Activated CD4-positive, alpha-beta T cell treated with anti-CD3 and anti-CD28 coated beads for 36 hours (primary cell): ENCODE measurements at regions not wholly inside any gene's neighbourhood (a gene's known extent, or its start where the extent isn't known, plus 50 kb on each side); places are given as distances from the start of the nearest gene placed in this dataset.

Experiments used
- ATAC-seq: fragments of 200-7000 bp; cut with Tn5 transposase; one replicate; pipeline ENCODE4 v1.10.0; 2021; ENCODE audit warnings: mild to moderate bottlenecking, moderate library complexity
- CTCF ChIA-PET: fragments of 350-600 bp; sonication (Branson Sonifier 250); formaldehyde crosslinking; loops from one replicate; lab custom pipeline; 2021; ENCODE audit warnings: antibody characterized with exemption; lab: Charles Lee
- POLR2A ChIA-PET: fragments of 350-600 bp; sonication (Branson Sonifier 250); formaldehyde crosslinking; loops from one replicate; lab custom pipeline; 2021; ENCODE audit warnings: antibody characterized with exemption, inconsistent platforms; lab: Charles Lee
- DNase-seq: peaks from one replicate; pipeline ENCODE4 v3.0.0-alpha.2; 2020
- H3K27ac Mint-ChIP-seq: one replicate; pipeline ENCODE4 v1.8.0; 2021; ENCODE audit warnings: mixed read lengths
- H3K27me3 Mint-ChIP-seq: one replicate; pipeline ENCODE4 v1.8.0; 2021; ENCODE audit warnings: mixed read lengths
- H3K36me3 Mint-ChIP-seq: one replicate; pipeline ENCODE4 v1.8.0; 2021; ENCODE audit warnings: low read depth, mixed read lengths
- H3K4me1 Mint-ChIP-seq: one replicate; pipeline ENCODE4 v1.8.0; 2021; ENCODE audit warnings: mixed read lengths
- H3K4me3 Mint-ChIP-seq: one replicate; pipeline ENCODE4 v1.8.0; 2021; ENCODE audit warnings: mild to moderate bottlenecking, moderate library complexity, mixed read lengths
- H3K9me3 Mint-ChIP-seq: one replicate; pipeline ENCODE4 v1.8.0; 2021; ENCODE audit warnings: low read depth, mixed read lengths
- intact Hi-C, 2 experiments: fragments of 100-400 bp; cut with DNase I in 1 of 2; cut with micrococcal nuclease in 1 of 2; formaldehyde crosslinking; loops; one replicate each; pipeline versions ENCODE4 v1.14.2 to v1.15.1; 2022 to 2024; cut with DNase I, micrococcal nuclease

DNA sequence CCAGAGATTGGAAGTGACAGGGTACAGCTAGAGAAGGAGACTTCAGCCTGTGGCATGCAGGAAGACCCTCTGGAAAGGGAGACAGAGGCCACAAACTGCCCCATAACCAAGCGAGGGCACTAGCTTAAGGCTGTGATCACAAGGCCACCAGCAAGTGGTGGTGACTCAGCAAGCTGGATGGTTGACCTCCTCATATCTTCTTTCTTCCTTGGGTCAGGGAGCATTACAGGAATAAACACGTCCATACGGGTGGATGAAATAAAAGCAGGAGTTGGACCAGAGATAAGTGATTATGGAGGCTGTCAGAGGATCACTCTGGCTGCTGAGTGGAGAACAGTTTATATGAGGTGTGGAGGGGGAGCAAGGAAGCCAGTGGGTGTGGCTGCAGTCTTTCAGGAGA is 234.6 kb upstream of the TAS2R1 start:
- Mint-ChIP-seq H3K4me3 (no peak overlapping the region), H3K27me3 (no peaks in the 10 kb centered on the region), H3K27ac (no peak overlapping the region), H3K36me3 (no peaks in the 10 kb centered on the region), H3K4me1 (no peaks in the 10 kb centered on the region), H3K9me3 (peaks cover 23% of the 10 kb centered on the region)
- ATAC-seq, result no peak
- ChIA-PET CTCF (no interaction called here), POLR2A (interaction anchor here (0.8 kb wide), 1 partner anchor 1684 kb away, joined by 4 read pairs; no protein-coding TSS in a partner anchor)
- intact Hi-C loops, result no loop called here
- no peak for DNase-seq

DNA sequence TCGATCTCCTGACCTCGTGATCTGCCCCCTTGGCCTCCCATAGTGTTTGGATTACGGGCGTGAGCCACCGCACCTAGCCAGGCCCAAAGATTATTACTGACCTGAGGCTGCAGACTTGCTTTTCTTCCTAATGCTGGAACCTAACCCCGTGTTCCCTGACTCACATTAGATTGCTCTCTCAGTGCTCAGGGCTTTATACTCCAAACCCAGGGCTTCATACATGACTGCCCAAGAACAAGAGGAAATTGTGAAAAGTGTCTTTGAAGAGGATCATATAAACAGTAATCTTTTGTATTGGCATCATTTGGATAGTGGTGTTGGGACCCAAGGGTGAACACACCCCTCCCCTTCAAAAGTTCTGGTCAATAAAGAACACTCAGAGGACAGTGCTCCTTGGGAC is 233.3 kb upstream of the TAS2R1 start:
- intact Hi-C loops, result no loop called here
- ATAC-seq (no peak), DNase-seq (no peak)
- H3K36me3 Mint-ChIP-seq, result no peaks in the 10 kb centered on the region
- no peaks in the 10 kb centered on the region for H3K27me3 Mint-ChIP-seq
- ChIA-PET CTCF (no interaction called here), POLR2A (no interaction called here)
- H3K4me1 Mint-ChIP-seq, result no peaks in the 10 kb centered on the region
- no peak overlapping the region for H3K27ac Mint-ChIP-seq
- H3K4me3 Mint-ChIP-seq, result no peak overlapping the region
- peaks cover 19% of the 10 kb centered on the region for H3K9me3 Mint-ChIP-seq

DNA sequence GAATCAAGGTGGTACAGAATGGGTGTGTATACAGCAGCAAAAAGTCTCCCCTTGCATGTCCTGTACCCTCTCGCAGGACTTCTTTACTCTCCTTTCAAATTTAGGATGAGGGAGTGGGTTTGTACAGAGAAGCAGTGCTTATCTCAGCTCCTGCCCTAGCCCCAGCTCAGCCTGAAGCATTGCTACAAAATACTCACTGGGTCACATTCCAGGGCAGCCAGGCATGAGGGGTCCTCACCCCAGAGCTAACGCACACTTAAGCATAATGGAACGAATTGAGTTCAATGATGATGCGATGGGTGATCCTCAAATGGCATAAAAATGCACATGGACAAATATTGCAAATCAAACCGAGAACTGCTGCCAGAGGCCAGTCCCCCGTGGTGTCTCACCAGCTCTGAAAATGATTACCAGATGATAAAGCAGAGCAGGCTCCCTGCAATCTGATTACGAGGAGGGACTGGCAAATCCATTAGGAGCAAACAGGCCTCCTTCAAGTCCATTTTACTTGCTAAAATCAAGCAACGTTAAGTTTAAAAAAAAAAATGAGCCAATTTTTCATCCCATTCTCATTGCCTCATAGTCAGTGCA is 231.6 kb upstream of the TAS2R1 start:
- intact Hi-C loops, result no loop called here

DNA sequence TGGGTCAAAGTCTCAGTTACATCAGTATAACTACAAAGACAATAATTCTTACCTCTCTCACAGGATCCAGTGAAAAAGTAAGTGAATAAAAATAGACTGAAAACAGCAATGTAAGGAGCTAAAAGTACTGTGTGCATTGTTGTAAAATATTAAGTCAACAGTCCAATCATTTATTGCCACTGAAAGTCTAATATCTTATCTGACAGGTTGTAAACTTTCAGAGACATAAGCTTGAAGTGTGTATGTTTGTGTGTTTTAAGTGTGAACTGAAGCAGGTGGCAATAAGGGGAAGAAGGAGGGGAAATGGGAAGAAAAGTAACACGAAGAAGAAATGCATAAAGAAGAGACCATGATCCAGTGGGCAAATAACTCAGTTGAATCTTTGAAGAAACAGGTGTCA is 229.7 kb upstream of the TAS2R1 start:
- H3K27ac Mint-ChIP-seq, result no peak overlapping the region
- no peak overlapping the region for H3K4me3 Mint-ChIP-seq
- DNase-seq, result no peak
- no peaks in the 10 kb centered on the region for H3K4me1 Mint-ChIP-seq
- peaks cover under 1% of the 10 kb centered on the region for H3K9me3 Mint-ChIP-seq
- no peak for ATAC-seq
- ChIA-PET CTCF (no interaction called here), POLR2A (no interaction called here)
- intact Hi-C loops, result no loop called here
- H3K27me3 Mint-ChIP-seq, result no peaks in the 10 kb centered on the region
- no peaks in the 10 kb centered on the region for H3K36me3 Mint-ChIP-seq

More for the DNA sequence above, 231.6 kb upstream of the TAS2R1 start:
- DNase-seq (no peak), ATAC-seq (no peak)
- ChIA-PET CTCF (no interaction called here), POLR2A (no interaction called here)
- H3K27me3 Mint-ChIP-seq, result no peaks in the 10 kb centered on the region
- no peak overlapping the region for H3K27ac Mint-ChIP-seq
- peaks cover 18% of the 10 kb centered on the region for H3K9me3 Mint-ChIP-seq
- H3K36me3 Mint-ChIP-seq, result no peaks in the 10 kb centered on the region
- no peaks in the 10 kb centered on the region for H3K4me1 Mint-ChIP-seq
- no peak overlapping the region for H3K4me3 Mint-ChIP-seq

DNA sequence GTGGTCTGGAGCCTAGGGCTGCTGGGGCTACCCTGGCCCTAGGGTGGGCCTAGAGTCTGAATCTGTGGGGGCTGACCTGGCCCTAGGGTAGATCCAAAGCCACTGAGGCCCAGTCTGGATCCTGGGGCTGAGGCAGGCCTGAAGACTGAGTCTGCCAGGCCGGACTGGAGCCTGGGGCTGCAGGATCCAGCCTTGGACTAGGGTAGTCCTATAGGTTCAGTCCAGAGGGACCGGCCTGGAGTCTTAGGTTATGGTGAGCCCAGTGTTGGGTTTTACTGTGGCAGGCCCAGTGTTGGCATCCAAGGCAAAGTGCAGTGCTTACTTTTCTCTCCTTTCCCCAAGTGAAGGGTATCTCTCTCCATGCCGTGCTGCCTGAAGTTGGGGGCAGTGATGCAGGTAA is 227.9 kb upstream of the TAS2R1 start:
- CTCF ChIA-PET, result no interaction called here
- Mint-ChIP-seq H3K4me1 (no peaks in the 10 kb centered on the region), H3K36me3 (no peaks in the 10 kb centered on the region), H3K4me3 (no peak overlapping the region), H3K9me3 (no peaks in the 10 kb centered on the region), H3K27ac (no peak overlapping the region), H3K27me3 (no peaks in the 10 kb centered on the region)
- POLR2A ChIA-PET, result no interaction called here
- no peak for DNase-seq
- intact Hi-C loops, result no loop called here
- ATAC-seq, result no peak

DNA sequence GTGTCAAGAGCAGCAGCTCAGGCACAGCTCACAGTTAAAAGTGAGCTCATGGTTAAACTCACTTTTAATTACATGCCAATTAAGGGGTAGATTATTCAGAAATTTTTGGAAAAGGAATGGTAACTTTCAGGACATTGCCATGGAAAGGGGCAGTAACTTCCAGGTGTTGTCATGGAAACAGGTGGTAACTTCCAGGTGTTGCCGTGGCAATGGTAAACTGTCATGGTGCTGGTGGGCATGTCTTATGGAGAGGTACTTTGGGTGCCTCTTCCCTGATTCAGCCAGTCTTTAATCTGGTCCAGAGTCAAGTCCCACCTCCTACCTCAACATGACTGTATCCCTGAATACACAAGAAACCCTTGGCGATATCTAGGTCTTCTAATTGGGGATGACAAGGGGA is 223.2 kb upstream of the TAS2R1 start:
- Mint-ChIP-seq H3K4me3 (no peak overlapping the region), H3K27ac (no peak overlapping the region), H3K27me3 (no peaks in the 10 kb centered on the region), H3K4me1 (no peaks in the 10 kb centered on the region), H3K36me3 (no peaks in the 10 kb centered on the region), H3K9me3 (no peaks in the 10 kb centered on the region)
- intact Hi-C loops, result no loop called here
- no peak for DNase-seq
- ChIA-PET CTCF (no interaction called here), POLR2A (no interaction called here)
- no peak for ATAC-seq

DNA sequence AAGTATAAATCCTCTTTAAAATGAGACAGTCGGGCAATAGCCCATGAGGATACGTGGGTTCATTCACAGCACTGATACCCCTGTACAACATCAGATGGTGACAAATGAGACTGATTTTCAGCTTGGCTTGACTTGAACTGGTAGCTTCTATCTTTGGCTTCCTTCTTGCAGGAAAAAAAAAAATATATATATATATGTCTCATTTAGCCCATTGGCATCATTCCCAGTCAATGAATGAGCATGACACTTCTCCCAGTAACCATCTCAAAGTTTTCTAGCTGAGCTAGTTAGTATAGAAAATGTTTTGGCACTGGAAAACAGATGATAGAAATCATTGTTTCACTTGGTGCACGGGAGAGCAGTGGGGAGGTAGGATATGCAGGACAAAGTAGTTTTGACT is 222.5 kb upstream of the TAS2R1 start:
- DNase-seq (no peak), ATAC-seq (no peak)
- intact Hi-C loops, result no loop called here
- POLR2A ChIA-PET, result no interaction called here
- H3K9me3 Mint-ChIP-seq, result no peaks in the 10 kb centered on the region
- H3K4me3 Mint-ChIP-seq, result no peak overlapping the region
- CTCF ChIA-PET, result no interaction called here
- H3K27me3 Mint-ChIP-seq, result no peaks in the 10 kb centered on the region
- no peaks in the 10 kb centered on the region for H3K4me1 Mint-ChIP-seq
- H3K36me3 Mint-ChIP-seq, result no peaks in the 10 kb centered on the region
- no peak overlapping the region for H3K27ac Mint-ChIP-seq

DNA sequence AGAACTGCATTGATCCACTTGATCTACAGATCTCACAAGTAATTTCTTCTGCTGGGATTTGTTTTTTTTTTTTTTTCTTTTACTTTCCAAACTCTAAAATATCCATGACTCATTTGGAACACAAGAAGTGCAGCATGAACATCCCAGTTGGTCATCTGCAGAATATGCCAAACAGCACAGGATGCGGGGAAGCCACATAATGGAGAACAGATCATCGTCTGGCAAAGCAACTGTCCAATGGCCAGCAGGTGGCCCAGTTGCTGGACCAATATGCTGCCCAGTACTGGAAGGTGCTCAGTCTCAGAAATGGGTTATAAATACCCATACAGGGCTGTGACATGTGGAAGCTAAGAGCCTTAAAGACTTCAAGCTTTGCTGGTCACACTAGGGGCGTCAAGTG is 221.3 kb upstream of the TAS2R1 start:
- Mint-ChIP-seq H3K4me3 (no peak overlapping the region), H3K27me3 (no peaks in the 10 kb centered on the region), H3K27ac (no peak overlapping the region), H3K4me1 (no peaks in the 10 kb centered on the region), H3K9me3 (peaks cover 3% of the 10 kb centered on the region), H3K36me3 (no peaks in the 10 kb centered on the region)
- no peak for DNase-seq
- no peak for ATAC-seq
- intact Hi-C loops, result no loop called here
- CTCF ChIA-PET, result no interaction called here
- POLR2A ChIA-PET, result no interaction called here

DNA sequence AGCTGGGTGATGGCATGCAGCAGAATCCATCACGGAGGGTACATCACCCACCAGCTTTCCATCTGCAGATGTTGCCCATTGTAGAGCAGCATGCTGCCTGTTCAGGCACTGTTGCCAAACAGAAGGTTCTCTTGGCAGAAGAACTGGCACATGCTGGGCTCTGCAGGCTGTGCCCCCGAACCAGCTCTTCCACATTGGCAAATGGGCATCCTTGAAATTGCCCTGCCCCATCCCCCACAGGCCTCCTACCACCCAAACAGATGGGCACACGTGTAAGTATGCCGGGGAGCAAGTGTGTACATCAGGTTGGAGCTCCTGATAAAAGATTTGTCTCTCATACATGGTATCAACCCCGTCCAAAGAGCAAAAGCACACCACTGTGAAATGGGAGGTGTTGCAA is 220.3 kb upstream of the TAS2R1 start:
- Mint-ChIP-seq H3K27me3 (no peaks in the 10 kb centered on the region), H3K9me3 (peaks cover 3% of the 10 kb centered on the region), H3K4me3 (no peak overlapping the region), H3K27ac (no peak overlapping the region), H3K36me3 (no peaks in the 10 kb centered on the region), H3K4me1 (no peaks in the 10 kb centered on the region)
- ChIA-PET CTCF (interaction anchor here (0.7 kb wide), 1 partner anchor 135 kb away, joined by 3 read pairs; no protein-coding TSS in a partner anchor), POLR2A (no interaction called here)
- no peak for DNase-seq
- no peak for ATAC-seq
- intact Hi-C loops, result no loop called here

DNA sequence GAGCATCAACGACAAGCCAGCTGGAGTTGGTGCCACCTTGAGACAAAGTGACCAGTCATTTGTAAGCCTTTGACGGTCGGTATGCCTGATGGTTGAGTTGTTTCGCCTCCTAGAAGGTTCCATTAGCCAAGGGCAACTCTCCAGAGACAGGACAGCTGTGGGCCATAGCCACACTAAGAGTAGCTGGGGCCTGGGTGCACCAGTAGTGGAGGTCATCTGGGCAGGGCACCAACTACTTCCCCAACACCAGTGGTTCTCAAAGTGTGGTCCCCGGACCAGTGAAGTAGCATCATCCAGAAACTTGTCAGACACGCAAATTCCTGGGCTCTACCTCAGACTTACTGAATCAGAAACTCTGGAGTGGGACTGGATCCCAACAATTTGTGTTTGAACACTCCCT is 217.5 kb upstream of the TAS2R1 start:
- POLR2A ChIA-PET, result no interaction called here
- peaks cover 4% of the 10 kb centered on the region for H3K9me3 Mint-ChIP-seq
- no peaks in the 10 kb centered on the region for H3K27me3 Mint-ChIP-seq
- intact Hi-C loops, result no loop called here
- no peak overlapping the region for H3K27ac Mint-ChIP-seq
- DNase-seq (no peak), ATAC-seq (no peak)
- CTCF ChIA-PET, result no interaction called here
- no peaks in the 10 kb centered on the region for H3K4me1 Mint-ChIP-seq
- no peaks in the 10 kb centered on the region for H3K36me3 Mint-ChIP-seq
- H3K4me3 Mint-ChIP-seq, result no peak overlapping the region

DNA sequence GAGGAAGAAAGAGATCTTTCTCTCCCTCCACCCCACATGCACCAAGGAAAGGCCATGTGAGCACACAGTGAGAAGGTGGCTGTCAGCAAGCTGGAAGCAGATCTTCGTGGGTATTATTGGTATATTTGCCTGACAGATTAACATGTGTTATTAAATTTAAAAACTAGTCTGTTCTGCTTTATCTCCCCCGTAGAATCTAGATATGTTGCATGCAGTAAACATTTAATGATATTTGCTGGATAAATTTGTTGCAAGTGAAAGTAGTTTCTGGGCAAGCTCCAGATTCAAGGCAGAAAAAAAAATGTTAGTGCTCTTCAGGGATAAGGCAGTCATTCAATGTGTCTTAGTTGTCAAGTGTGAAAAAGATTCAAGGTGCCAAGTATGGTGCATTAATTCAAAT is 215.0 kb upstream of the TAS2R1 start:
- Mint-ChIP-seq H3K27me3 (no peaks in the 10 kb centered on the region), H3K36me3 (no peaks in the 10 kb centered on the region), H3K27ac (no peak overlapping the region), H3K9me3 (peaks cover 4% of the 10 kb centered on the region), H3K4me3 (no peak overlapping the region), H3K4me1 (no peaks in the 10 kb centered on the region)
- intact Hi-C loops, result no loop called here
- CTCF ChIA-PET, result interaction anchor here (0.7 kb wide), 1 partner anchor 12 kb away, joined by 3 read pairs; no protein-coding TSS in a partner anchor
- DNase-seq (no peak), ATAC-seq (no peak)
- POLR2A ChIA-PET, result interaction anchor here (0.6 kb wide), 1 partner anchor 1674 kb away, joined by 3 read pairs; no protein-coding TSS in a partner anchor

DNA sequence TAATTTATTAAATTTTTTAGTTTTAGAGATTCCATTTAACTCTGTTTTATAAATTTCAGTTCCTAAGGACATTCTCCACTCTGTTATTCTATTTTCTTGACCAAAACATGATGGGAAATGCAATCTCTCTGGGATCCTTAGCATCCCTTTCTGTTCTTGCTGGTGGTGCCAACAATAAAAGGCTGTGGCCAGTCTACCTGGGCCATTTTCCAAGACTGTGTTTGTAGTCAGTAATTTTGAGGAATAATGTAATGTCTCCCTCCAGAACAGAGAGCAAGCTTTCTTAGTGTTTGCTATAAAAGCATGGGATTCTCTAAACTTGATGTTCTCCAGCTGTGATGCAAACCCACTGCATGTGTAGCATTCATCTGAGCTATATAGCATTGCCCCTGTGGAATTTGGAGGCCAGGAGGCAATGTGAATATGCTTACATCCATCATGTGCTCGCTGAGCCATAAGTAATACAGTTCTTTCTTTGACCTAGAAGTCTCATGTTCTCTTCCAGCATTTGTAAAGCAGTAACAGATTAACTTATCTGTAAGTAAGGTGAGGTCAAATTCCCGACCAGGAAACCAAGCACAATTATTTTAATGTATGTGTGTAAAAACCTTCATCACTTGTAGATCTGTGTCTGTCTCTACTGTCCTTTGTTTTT is 211.5 kb upstream of the TAS2R1 start:
- intact Hi-C loops, result no loop called here
- ATAC-seq (no peak), DNase-seq (no peak)
- no peak overlapping the region for H3K4me3 Mint-ChIP-seq
- ChIA-PET CTCF (no interaction called here), POLR2A (no interaction called here)
- peaks cover 4% of the 10 kb centered on the region for H3K9me3 Mint-ChIP-seq
- no peaks in the 10 kb centered on the region for H3K36me3 Mint-ChIP-seq
- H3K4me1 Mint-ChIP-seq, result no peaks in the 10 kb centered on the region
- no peak overlapping the region for H3K27ac Mint-ChIP-seq
- H3K27me3 Mint-ChIP-seq, result no peaks in the 10 kb centered on the region
